ENCODE measurements at regions not wholly inside any gene's neighbourhood (a gene's known extent, or its start where the extent isn't known, plus 50 kb on each side); places are given as distances from the start of the nearest gene placed in this dataset.
"Not testable (repeated sequence)": the region's sequence is repeated elsewhere in the genome, so short reads cannot be mapped to it uniquely, and the experiment has no call there.

- H3K27me3 ChIP-seq (ENCODE audit: control insufficient read depth, insufficient read depth, low read length); H3K27ac ChIP-seq (ENCODE audit: low read length); H3K4me3 ChIP-seq (ENCODE audit: low read length); H3K9me3 ChIP-seq (ENCODE audit: control insufficient read depth, low read depth, low read length); DNase-seq; H3K36me3 ChIP-seq (ENCODE audit: control insufficient read depth, insufficient read depth, low read length); H3K4me1 ChIP-seq (ENCODE audit: control insufficient read depth, insufficient read depth, low read length): not testable (repeated sequence)
- WGBS (ENCODE audit: insufficient coverage, low lambda C conversion rate), result no CpG with 5 or more reads among the region's 6 CpGs
Observed at GRCh38 chrX:35611562-35611961, 186.6 kb upstream of the MAGEB16 start.

GRCh38 chrX:35617836-35618235 is 180.3 kb upstream of the MAGEB16 start:
- H3K9me3 ChIP-seq (ENCODE audit: control insufficient read depth, low read depth, low read length), result no peaks in the 10 kb centered on the region
- no peaks in the 10 kb centered on the region for H3K36me3 ChIP-seq (ENCODE audit: control insufficient read depth, insufficient read depth, low read length)
- no peak for DNase-seq
- H3K27ac ChIP-seq (ENCODE audit: low read length), result no peak overlapping the region
- H3K4me3 ChIP-seq (ENCODE audit: low read length), result no peak overlapping the region
- WGBS (ENCODE audit: insufficient coverage, low lambda C conversion rate), result no CpG with 5 or more reads among the region's 2 CpGs
- no peaks in the 10 kb centered on the region for H3K27me3 ChIP-seq (ENCODE audit: control insufficient read depth, insufficient read depth, low read length)
- H3K4me1 ChIP-seq (ENCODE audit: control insufficient read depth, insufficient read depth, low read length), result no peaks in the 10 kb centered on the region

GRCh38 chrX:35622040-35622439 is 176.1 kb upstream of the MAGEB16 start:
- H3K4me1 ChIP-seq (ENCODE audit: control insufficient read depth, insufficient read depth, low read length), result no peaks in the 10 kb centered on the region
- no peaks in the 10 kb centered on the region for H3K36me3 ChIP-seq (ENCODE audit: control insufficient read depth, insufficient read depth, low read length)
- no peak overlapping the region for H3K27ac ChIP-seq (ENCODE audit: low read length)
- no CpG with 5 or more reads among the region's 2 CpGs for WGBS (ENCODE audit: insufficient coverage, low lambda C conversion rate)
- H3K27me3 ChIP-seq (ENCODE audit: control insufficient read depth, insufficient read depth, low read length), result no peaks in the 10 kb centered on the region
- H3K4me3 ChIP-seq (ENCODE audit: low read length), result no peak overlapping the region
- no peak for DNase-seq
- H3K9me3 ChIP-seq (ENCODE audit: control insufficient read depth, low read depth, low read length), result peaks cover 6% of the 10 kb centered on the region

GRCh38 chrX:35622601-35623000 is 175.5 kb upstream of the MAGEB16 start:
- Histone ChIP-seq H3K9me3 (ENCODE audit: control insufficient read depth, low read depth, low read length) (peaks cover 6% of the 10 kb centered on the region), H3K27ac (ENCODE audit: low read length) (no peak overlapping the region), H3K4me1 (ENCODE audit: control insufficient read depth, insufficient read depth, low read length) (no peaks in the 10 kb centered on the region), H3K36me3 (ENCODE audit: control insufficient read depth, insufficient read depth, low read length) (no peaks in the 10 kb centered on the region), H3K27me3 (ENCODE audit: control insufficient read depth, insufficient read depth, low read length) (no peaks in the 10 kb centered on the region), H3K4me3 (ENCODE audit: low read length) (no peak overlapping the region)
- no CpG with 5 or more reads among the region's 5 CpGs for WGBS (ENCODE audit: insufficient coverage, low lambda C conversion rate)
- peak in 1 of 2 donors; percentile 19 for DNase-seq

GRCh38 chrX:35625714-35626113 is 172.4 kb upstream of the MAGEB16 start:
- no peaks in the 10 kb centered on the region for H3K36me3 ChIP-seq (ENCODE audit: control insufficient read depth, insufficient read depth, low read length)
- no peak overlapping the region for H3K4me3 ChIP-seq (ENCODE audit: low read length)
- no peak overlapping the region for H3K27ac ChIP-seq (ENCODE audit: low read length)
- WGBS (ENCODE audit: insufficient coverage, low lambda C conversion rate), result no CpG with 5 or more reads among the region's 31 CpGs
- peaks cover 6% of the 10 kb centered on the region for H3K9me3 ChIP-seq (ENCODE audit: control insufficient read depth, low read depth, low read length)
- no peaks in the 10 kb centered on the region for H3K27me3 ChIP-seq (ENCODE audit: control insufficient read depth, insufficient read depth, low read length)
- no peaks in the 10 kb centered on the region for H3K4me1 ChIP-seq (ENCODE audit: control insufficient read depth, insufficient read depth, low read length)
- DNase-seq, result no peak

- Histone ChIP-seq H3K4me3 (ENCODE audit: low read length) (no peak overlapping the region), H3K36me3 (ENCODE audit: control insufficient read depth, insufficient read depth, low read length) (no peaks in the 10 kb centered on the region), H3K27me3 (ENCODE audit: control insufficient read depth, insufficient read depth, low read length) (no peaks in the 10 kb centered on the region), H3K9me3 (ENCODE audit: control insufficient read depth, low read depth, low read length) (peaks cover 6% of the 10 kb centered on the region), H3K27ac (ENCODE audit: low read length) (no peak overlapping the region), H3K4me1 (ENCODE audit: control insufficient read depth, insufficient read depth, low read length) (no peaks in the 10 kb centered on the region)
- no peak for DNase-seq
- no CpG with 5 or more reads among the region's 14 CpGs for WGBS (ENCODE audit: insufficient coverage, low lambda C conversion rate)
Observed at GRCh38 chrX:35626124-35626523, 172.0 kb upstream of the MAGEB16 start.

- H3K4me1 ChIP-seq (ENCODE audit: control insufficient read depth, insufficient read depth, low read length); H3K4me3 ChIP-seq (ENCODE audit: low read length); H3K27me3 ChIP-seq (ENCODE audit: control insufficient read depth, insufficient read depth, low read length); DNase-seq; H3K36me3 ChIP-seq (ENCODE audit: control insufficient read depth, insufficient read depth, low read length); H3K9me3 ChIP-seq (ENCODE audit: control insufficient read depth, low read depth, low read length); H3K27ac ChIP-seq (ENCODE audit: low read length): not testable (repeated sequence)
- no CpG with 5 or more reads among the region's 8 CpGs for WGBS (ENCODE audit: insufficient coverage, low lambda C conversion rate)
Observed at GRCh38 chrX:35635971-35636370, 162.2 kb upstream of the MAGEB16 start.

- no peaks in the 10 kb centered on the region for H3K9me3 ChIP-seq (ENCODE audit: control insufficient read depth, low read depth, low read length)
- no peak overlapping the region for H3K27ac ChIP-seq (ENCODE audit: low read length)
- WGBS (ENCODE audit: insufficient coverage, low lambda C conversion rate), result no CpG with 5 or more reads among the region's 2 CpGs
- no peaks in the 10 kb centered on the region for H3K36me3 ChIP-seq (ENCODE audit: control insufficient read depth, insufficient read depth, low read length)
- no peaks in the 10 kb centered on the region for H3K27me3 ChIP-seq (ENCODE audit: control insufficient read depth, insufficient read depth, low read length)
- no peaks in the 10 kb centered on the region for H3K4me1 ChIP-seq (ENCODE audit: control insufficient read depth, insufficient read depth, low read length)
- DNase-seq, result no peak
- H3K4me3 ChIP-seq (ENCODE audit: low read length), result no peak overlapping the region
Observed at GRCh38 chrX:35664833-35665232, 133.3 kb upstream of the MAGEB16 start.

- DNase-seq, result no peak
- Histone ChIP-seq H3K27ac (ENCODE audit: low read length) (no peak overlapping the region), H3K4me3 (ENCODE audit: low read length) (no peak overlapping the region), H3K4me1 (ENCODE audit: control insufficient read depth, insufficient read depth, low read length) (no peaks in the 10 kb centered on the region), H3K9me3 (ENCODE audit: control insufficient read depth, low read depth, low read length) (no peaks in the 10 kb centered on the region), H3K27me3 (ENCODE audit: control insufficient read depth, insufficient read depth, low read length) (no peaks in the 10 kb centered on the region), H3K36me3 (ENCODE audit: control insufficient read depth, insufficient read depth, low read length) (no peaks in the 10 kb centered on the region)
Observed at GRCh38 chrX:35665311-35665710, 132.8 kb upstream of the MAGEB16 start.

- no CpG with 5 or more reads among the region's 5 CpGs for WGBS (ENCODE audit: insufficient coverage, low lambda C conversion rate)
- no peak overlapping the region for H3K4me3 ChIP-seq (ENCODE audit: low read length)
- no peaks in the 10 kb centered on the region for H3K27me3 ChIP-seq (ENCODE audit: control insufficient read depth, insufficient read depth, low read length)
- H3K4me1 ChIP-seq (ENCODE audit: control insufficient read depth, insufficient read depth, low read length), result no peaks in the 10 kb centered on the region
- no peaks in the 10 kb centered on the region for H3K9me3 ChIP-seq (ENCODE audit: control insufficient read depth, low read depth, low read length)
- H3K27ac ChIP-seq (ENCODE audit: low read length), result no peak overlapping the region
- peak; percentile 2 to 9 for DNase-seq
- no peaks in the 10 kb centered on the region for H3K36me3 ChIP-seq (ENCODE audit: control insufficient read depth, insufficient read depth, low read length)
Observed at GRCh38 chrX:35670889-35671288, 127.3 kb upstream of the MAGEB16 start.

- WGBS (ENCODE audit: insufficient coverage, low lambda C conversion rate), result no CpG with 5 or more reads among the region's 2 CpGs
- Histone ChIP-seq H3K9me3 (ENCODE audit: control insufficient read depth, low read depth, low read length) (no peaks in the 10 kb centered on the region), H3K27me3 (ENCODE audit: control insufficient read depth, insufficient read depth, low read length) (no peaks in the 10 kb centered on the region), H3K36me3 (ENCODE audit: control insufficient read depth, insufficient read depth, low read length) (no peaks in the 10 kb centered on the region), H3K4me3 (ENCODE audit: low read length) (no peak overlapping the region), H3K27ac (ENCODE audit: low read length) (no peak overlapping the region), H3K4me1 (ENCODE audit: control insufficient read depth, insufficient read depth, low read length) (no peaks in the 10 kb centered on the region)
- no peak for DNase-seq
Observed at GRCh38 chrX:35675151-35675550, 123.0 kb upstream of the MAGEB16 start.
